DND-41 (cell line): ENCODE measurements at regions not wholly inside any gene's neighbourhood (a gene's known extent, or its start where the extent isn't known, plus 50 kb on each side); places are given as distances from the start of the nearest gene placed in this dataset.

Experiments used
- EZH2 ChIP-seq: IDR thresholded peaks from 3 replicates; pipeline ENCODE4 v1.6.1; 2012; ENCODE audit warnings: borderline replicate concordance, low read depth, mild to moderate bottlenecking, moderate library complexity, low read length, inconsistent platforms; ENCODE audit not compliant: severe bottlenecking
- TF ChIP-seq, protein P1 (sequence below): IDR thresholded peaks from 2 replicates; pipeline ENCODE4 v1.5.1; 2012; ENCODE audit warnings: borderline replicate concordance, low read length, moderate library complexity, mild to moderate bottlenecking; ENCODE audit not compliant: poor library complexity, severe bottlenecking; ENCODE audit errors: extremely low read depth

DNA sequence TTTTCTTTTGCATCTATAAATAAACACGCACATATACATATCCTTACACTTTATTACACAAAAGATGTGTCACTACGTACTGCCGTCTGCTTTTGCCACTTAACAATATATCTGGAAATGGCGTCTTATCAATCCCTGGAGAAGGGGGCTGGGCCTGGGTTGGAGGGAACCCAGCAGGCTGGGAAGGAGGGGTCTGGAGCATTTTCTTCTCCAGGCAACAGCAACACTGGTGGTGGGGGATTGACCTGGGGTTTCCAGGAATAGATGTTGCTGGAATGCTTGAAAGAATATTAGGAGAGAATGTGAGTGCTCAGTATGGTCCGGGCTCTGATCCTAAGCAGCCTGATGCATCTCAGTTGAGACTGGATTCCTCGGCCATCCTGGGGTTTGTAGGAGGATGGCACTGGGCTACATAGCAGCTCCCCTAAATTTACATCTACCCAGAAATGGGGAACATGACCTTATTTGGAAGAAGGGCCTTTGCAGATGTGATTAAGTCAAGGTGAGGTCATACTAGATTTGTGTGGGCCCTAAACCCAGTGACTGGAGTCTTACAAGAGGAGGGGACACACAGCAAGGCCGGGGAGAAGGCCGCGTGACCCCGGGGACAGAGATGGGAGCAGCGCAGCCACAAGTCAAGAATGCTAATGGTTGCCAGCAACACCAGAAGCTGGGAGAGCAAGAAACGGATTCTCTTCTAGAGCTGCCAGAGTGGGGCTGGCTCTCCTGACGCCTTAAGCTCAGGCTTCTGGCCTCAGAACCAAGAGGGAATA, 98.6 kb downstream of the SIK1 start:
- TF ChIP-seq, protein P1, sequence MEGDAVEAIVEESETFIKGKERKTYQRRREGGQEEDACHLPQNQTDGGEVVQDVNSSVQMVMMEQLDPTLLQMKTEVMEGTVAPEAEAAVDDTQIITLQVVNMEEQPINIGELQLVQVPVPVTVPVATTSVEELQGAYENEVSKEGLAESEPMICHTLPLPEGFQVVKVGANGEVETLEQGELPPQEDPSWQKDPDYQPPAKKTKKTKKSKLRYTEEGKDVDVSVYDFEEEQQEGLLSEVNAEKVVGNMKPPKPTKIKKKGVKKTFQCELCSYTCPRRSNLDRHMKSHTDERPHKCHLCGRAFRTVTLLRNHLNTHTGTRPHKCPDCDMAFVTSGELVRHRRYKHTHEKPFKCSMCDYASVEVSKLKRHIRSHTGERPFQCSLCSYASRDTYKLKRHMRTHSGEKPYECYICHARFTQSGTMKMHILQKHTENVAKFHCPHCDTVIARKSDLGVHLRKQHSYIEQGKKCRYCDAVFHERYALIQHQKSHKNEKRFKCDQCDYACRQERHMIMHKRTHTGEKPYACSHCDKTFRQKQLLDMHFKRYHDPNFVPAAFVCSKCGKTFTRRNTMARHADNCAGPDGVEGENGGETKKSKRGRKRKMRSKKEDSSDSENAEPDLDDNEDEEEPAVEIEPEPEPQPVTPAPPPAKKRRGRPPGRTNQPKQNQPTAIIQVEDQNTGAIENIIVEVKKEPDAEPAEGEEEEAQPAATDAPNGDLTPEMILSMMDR = no peak
- TF ChIP-seq EZH2 = no peak
